Hematopoietic multipotent progenitor cell (in vitro differentiated cells): ENCODE measurements at regions not wholly inside any gene's neighbourhood (a gene's known extent, or its start where the extent isn't known, plus 50 kb on each side); places are given as distances from the start of the nearest gene placed in this dataset.

Experiments
- DNase-seq, 3 donors: peaks; one replicate each; pipeline ENCODE4 v3.0.0-alpha.2; 2011 to 2015; ENCODE audit warnings: low read depth in 2 of 3, low spot score in 2 of 3

DNA sequence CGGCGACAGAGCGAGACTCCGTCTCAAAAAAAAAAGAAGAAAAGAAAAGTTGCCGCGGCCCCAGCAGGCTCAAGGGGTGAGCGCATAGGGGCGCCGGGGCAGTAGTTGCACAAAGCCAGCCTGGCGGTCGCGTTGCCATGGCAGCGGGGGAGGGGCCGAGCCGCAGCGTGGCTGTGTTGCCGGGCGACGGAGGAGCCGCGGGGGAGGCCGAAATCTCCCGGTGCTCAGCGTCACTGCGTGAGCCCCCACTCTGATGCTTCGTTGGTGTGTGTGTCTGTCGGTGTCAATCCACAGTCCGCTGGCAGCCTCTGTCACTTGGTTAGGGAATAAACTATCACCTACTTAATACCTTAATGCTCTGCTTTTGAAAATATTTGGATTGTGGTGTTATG lies 82.9 kb upstream of the C1QTNF9B start:
- peak; percentile 64 to 87 (median 84) for DNase-seq

DNA sequence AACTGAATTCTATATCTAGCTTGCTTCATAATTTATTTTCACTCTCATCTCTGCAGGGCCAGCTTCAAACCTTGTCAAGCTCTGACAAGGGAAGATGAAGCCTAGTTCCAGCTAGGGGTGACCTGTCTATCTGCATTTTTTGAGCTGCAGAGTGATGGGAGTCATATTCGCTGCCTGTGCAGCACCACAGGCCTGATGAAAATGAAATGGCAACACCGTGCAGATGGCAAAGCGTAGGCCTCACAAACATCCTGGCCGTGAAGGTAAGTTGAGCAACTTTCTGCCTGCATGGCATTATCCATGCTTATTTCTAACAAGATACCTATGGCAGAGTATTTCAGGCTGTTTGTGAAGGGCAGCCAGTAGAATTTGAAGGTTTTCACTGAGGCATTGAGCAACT lies 86.4 kb upstream of the C1QTNF9B start:
- DNase-seq = no peak

DNA sequence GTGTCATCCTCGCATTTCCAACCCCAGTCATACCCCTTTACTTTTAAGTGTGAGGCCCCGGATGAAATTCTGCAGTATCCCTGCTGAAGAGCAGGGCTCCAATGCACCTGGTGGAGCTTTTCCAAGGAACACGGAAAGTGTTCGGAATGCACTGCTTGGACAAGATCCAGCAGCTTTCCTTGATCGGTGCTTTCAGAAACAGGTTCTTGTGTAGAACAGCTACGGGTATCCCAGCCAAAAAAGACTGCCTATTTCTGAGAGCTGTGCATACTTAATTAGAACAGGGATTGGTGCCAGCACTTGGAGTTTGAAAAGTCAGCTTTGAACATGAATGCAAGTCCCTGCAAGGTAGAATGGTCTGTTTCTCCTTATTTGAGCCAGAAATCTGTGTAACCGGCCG lies 87.2 kb upstream of the C1QTNF9B start:
- DNase-seq = no peak

DNA sequence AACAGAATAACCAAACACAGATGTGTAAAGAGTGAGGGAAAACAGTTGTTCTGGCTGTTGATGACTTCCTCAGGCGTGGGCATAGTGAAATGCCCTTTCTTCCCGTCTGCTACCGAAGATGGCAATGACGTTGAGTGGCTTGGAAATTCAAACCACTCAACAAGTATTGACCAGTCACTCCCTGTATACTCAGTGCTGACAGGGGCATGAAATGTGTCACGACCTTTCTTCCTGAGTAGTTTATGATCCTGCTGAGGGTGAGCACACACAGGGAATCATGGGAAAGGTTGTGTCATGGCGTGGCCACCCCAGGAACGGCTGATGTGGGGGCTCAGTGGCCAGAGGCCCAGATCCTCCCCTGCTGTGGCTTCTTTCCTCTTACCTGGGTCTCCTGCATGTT lies 87.8 kb upstream of the C1QTNF9B start:
- DNase-seq = no peak

DNA sequence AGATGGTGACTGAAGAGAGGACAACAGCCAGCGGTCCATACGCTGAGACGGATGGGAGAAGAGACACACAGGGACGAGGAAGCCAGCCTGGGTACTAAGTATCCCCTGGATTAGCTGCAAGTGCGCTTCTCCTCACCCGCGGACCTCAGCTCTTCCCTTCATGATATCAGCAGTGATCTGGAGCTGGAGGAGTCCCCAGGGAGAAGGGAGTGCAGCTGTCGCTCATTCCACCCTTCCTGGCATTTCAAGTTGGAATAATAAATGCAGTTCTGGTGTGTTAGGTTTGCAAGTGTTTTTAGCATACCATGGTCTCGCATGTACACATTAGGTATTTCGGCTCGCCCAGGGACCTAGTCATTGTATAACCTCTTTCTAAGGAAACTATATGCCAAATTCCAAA lies 88.5 kb upstream of the C1QTNF9B start:
- DNase-seq = no peak

DNA sequence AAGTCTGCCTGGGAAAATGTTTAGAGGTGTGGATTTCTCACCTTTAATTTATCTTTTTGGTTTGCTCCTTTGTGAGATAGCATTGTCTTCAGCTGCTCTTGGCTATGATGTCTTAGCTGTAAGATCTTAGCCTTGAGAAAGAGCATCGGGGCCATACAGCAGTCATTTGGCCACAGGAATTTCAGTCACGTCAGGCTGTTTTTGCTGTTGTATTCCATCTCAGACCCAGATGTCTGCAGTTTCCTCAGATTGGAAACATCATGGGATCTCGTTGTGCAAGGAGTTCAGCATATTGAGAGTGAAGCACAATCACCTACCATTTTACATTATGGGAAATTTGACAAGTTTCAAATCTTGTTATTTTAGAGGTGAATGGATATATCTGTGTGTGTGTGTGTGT lies 89.3 kb upstream of the C1QTNF9B start:
- no peak for DNase-seq

DNA sequence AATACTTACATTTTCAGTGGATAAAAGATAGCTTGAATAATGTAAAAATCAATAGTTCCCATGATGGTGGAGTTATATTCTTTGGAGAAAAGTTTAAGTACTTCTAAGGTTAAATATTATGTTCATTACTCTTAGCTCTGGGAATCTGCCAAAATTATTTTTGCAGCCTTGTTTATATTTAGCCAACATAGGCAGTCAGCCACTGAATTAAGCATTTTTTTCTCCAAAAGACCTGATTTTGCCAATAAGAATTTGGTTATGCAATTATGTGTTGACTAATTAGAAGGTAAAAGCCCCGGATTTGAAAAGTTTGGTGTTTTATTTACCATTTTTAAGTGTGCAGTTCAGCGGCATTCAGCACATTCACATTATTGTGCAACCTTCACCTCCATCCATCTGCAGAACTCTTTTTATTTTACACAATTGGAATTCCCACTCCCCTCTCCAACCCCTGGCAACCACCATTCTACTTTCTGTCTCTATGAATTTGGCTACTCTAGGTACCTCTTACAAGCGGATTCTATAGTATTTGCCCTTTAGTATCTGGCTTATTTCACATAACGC lies 90.1 kb upstream of the C1QTNF9B start:
- DNase-seq = no peak

DNA sequence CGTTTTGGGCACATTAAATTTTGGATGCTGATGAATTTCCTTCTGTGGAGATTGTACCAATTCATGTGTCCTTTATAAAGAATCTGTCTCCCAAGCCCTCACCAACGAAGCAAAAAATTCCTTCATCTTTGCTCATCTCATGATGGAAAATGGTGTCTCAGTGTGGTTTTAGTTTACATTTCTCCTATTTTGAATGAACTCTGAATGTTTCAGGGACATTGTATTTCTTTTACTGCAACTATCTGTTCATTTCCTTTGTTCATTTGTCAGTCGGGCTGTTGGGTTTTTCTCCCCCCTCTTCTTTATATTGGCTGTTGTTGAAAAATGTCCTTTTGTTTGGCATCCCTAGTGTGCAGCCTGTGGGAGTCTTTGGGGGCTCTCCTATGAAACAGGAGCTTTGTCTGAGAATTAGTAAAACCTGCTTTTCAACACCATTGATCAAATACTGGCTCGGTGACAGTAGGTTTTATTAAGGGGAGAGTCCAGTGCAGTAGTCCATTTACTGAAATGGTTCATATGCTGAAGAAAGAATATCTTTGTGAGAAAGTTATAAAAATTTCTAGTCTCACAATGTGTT lies 91.3 kb upstream of the C1QTNF9B start:
- DNase-seq = no peak

DNA sequence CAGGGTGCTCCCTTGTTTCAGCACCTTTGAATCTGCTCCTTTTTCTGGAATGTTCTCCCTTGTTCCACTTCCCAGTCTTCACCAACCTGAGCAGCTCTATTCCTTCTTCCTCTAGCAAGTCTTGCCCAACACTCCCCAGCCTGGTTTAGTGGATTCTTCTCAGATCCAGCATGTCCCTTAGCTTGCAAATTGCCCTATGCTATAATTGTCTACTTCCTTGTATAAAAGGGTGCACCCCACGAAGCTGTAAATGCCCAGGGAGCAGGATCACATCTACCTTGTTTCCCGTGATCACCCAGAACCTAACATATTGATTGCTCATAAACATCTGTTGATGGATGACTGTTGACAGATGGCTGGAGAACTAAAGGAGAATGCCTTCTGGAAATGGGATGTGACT lies 93.2 kb upstream of the C1QTNF9B start:
- no peak for DNase-seq

DNA sequence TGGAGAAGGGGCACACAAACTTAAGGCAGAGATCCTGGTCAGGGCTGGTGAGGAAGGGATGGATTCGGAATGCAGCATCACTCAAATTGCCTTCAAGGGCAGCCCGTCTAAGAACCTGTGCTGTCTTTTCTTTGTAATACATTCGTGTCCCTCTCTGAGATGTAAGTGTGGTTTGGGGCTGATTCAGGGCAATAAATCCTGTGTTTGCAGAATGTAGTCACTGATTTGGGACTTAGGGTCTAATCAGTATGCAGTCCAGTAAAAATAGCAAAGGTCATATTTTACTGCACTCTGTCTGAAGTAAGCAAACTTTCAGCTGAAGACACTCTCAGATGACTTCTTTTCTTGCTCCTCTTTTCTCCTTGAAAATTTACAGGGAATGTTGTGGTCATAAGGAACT lies 93.8 kb upstream of the C1QTNF9B start:
- no peak for DNase-seq

DNA sequence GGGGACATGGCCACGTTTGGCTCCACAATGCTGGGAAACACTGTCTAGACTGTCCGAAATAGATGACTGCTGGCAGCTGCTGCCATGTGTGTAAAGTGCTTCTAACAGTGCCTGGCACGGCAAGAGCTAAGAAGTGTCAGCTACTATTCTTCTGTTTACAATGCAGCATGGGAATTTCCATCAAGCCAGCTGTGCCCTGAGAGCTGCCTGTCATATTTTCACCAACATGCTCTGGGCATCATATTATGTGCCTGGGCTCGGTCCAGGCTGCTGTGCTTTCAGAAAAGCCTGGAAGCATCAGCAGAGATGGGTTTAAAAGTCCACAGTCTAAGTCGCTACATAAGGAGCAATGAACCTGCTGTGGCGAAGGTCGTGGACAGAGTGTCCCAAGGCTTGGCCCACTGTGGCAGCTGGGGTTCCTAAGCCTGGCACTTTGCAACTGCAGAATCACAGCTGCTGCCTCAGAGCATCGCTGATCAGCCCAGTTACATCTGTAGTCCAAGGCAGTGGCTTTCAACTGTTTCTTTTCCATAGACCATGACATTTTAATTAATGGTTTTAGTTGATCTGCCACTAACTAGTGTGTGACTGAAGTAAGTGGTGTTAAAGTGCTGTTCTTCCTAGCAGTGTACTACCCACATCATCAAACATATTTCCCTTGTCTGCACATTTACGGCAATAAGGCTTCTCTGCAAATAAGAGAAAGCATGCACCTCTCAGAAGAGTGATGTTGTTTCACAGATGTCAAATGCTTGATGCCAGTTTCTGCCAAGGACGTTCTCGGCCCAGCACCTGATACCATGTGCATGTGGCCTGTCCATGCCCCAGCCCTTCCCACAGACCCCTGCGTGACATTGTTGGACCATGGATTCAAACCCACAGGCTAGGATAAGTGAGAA lies 95.7 kb upstream of the C1QTNF9B start:
- DNase-seq = no peak

DNA sequence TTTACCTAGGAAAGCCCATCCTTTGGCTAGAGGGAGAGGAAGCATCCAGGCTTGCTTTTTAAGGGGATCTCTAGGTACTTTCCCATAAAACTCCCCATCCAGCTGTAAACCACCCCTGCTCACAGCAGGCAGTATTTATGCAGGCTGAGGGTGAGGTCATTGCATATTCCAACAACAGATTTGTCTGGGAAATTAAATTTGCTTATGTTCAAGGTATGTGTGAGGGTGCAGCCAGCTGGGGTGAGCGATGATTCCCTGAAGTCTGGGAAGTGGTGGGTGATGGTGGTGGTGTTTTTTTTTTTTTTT lies 96.3 kb upstream of the C1QTNF9B start:
- DNase-seq = no peak

DNA sequence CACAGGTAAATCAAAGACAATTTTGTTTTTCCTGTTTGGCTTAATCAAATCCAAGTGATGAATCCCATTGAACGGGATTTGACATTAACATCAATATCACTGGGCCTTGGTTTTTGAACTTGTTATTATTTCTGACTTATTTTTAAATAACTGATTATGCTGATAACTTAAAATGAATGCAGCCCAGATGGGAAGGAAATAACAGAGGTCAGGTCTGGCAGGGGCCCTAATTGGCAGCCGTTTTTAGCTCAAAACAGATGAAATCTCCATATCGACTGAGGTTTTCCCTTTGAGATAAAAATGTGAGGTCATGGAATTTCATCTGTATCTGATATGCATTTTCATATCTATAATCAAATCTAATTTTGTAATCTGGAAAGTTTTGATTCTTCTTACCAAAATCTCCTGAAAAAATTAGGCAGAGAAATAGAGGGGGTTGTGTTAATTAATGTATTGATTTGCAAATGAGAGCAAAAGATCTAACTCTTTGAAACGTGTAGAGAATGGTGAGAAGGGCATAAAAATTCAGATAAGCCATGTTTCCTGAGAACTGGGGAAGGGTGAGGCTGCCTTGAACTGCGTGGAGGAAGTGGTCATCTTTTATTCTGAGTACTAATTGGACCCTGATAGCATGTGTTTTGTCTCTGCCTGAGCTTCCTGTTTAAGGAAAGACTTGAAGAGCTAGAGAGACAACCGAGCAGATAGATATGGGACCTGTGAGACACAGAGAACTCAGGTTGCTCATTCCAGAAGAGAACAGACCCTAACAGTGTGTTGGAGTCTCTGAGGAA lies 98.2 kb upstream of the C1QTNF9B start:
- DNase-seq = peak in 2 of 3 donors; percentile 3 to 39

DNA sequence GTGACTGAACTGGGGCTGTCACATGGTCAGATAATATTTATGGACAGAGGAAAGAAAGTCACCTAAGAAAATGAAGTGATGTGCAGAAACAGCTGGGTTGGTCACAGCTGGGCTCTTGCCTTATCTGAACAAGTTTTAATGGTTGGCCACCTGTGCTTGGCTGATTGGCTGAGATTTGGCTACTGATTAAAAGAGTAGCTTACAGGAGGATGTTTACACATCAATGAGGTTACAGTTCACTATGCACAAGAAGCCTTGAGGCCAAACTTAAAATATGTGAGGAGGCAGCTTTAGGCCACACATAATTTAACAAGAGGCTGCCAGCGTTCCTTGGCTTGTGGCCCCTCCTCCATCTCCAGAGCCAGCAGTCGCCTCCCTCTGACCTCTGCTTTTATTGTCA lies 99.2 kb upstream of the C1QTNF9B start:
- no peak for DNase-seq

DNA sequence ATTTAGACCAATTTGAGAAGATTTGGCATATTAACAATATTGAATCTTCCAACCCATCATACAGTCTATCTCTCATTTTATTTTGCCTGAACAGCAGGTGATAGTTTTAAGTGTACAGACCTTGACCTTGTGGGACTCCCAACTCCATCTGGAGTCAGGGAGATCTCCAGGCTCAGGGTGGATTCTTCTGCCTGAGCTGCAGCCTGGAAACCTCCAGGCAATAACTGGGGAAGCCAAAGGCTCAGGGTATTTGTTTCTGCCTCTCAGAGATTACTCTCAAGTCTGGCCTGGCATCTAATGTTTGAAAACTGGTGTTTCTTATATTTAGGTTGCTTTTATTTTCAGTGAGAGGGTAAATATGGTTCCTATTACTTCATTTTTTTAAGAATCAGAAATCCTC lies 102.1 kb upstream of the C1QTNF9B start:
- DNase-seq = no peak

DNA sequence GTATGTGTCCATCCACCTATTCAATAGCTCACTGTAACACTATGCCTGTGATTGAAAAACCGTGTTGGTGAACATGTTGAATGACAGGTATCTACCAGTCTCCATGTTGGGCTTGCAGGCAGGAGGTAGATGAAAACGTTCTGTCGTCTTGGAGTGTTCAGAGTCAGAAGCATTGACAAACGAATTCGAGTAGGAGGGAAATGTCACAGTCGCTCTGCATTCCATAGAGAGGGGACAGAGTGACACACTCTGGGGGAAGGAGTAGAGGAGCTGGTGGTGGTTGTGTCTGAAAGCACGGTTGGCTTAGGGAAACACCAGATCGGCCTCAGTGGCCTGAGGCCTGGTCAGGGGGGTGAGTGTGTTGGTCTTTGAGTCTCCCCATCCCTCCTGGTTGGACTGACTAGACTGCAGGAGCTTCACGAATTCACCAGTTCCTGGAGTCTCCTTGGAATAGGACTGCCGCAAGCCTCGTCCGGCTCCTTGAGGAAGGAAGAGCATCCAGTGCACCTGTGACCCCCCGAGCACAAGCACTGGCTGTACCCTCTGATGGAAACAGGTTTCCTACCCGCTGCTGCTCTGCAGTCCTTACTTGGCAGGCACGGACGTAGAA lies 105.0 kb upstream of the C1QTNF9B start:
- DNase-seq = no peak

DNA sequence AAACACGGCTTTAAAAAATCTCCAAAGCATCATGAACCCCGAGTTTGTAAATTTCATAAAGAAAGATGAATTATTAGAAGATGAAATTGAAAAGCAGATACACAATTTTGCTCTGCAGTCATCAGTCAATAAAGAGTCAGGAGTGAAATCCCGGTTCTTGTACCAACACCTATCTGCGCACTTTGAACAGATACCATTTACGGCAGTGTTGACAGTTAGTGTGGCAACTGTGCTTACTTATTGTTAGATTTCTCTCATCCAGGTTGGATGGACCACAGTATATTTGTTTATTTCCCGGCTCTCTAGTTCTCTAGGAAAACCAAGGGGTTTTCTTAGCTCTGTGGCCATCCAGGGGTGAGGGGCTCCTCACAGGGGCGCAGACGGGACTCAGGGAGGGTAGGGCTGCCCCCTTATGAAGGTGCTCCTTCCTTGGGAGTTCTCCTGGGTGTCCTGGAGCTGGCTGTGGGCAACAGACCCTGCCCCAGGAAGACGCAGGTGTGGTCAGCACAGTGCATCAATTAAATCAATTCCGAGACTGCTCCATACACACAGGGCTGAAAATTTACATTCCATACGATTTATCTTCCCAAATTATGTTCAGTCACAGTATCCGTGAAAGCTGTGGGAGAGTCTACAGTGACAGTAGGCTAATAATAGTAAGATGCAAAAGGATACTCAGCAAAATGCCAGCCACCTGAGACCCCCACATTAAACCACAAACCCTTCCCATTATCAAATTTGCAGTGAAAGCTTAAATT lies 107.0 kb upstream of the C1QTNF9B start:
- DNase-seq = no peak

DNA sequence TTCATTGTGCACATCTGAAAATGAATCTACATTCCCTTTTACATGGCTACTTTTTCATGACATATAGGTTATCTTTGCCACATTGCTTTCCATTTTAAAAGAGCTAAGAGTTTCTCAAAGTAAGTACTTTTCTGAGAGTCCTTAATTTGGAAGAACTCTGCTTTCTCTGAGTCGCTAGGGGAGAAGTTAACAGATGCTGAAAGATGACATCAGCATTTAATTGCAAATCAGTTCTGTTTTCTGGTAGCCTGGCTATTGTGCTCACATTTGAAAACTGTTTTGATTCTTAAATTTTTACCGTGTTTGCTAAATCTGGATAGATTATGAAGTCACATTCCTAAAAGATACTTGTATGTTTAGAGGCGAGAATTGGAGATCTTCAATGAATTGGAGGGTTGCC lies 107.7 kb upstream of the C1QTNF9B start:
- DNase-seq = no peak

DNA sequence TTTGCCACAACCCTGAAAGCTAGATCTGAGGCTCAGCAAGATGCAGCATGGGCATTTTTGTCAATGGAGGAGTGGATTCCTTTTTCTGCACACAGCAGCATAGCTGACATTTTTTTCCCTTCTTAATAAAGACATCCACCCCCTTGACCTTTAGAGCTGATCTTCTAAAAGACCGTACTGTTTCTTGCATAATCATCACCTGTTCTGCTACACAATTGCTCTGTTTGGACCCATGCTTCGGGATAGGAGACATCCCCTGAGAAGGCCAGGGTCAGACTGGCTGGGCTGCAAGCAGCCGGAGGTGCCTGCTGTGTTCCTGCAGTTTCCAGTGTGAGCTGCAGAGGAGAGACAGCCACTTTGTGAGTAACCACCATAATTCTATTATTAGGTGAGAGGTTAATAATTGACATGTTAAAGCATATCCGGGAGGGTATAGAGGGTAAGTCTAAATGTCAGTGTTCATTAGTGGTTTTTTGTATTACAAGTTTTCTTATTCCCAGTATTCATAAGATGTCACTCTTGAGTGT lies 108.5 kb upstream of the C1QTNF9B start:
- DNase-seq = no peak
